Naive B cell (primary cell): ENCODE measurements at regions not wholly inside any gene's neighbourhood (a gene's known extent, or its start where the extent isn't known, plus 50 kb on each side); places are given as distances from the start of the nearest gene placed in this dataset.
"Not testable (repeated sequence)": the region's sequence is repeated elsewhere in the genome, so short reads cannot be mapped to it uniquely, and the experiment has no call there.

Experiments
- ATAC-seq, 2 donors: fragments of 150-1000 bp; cut with Tn5 transposase; 2 replicates each; pipeline ENCODE4 v1.10.0; 2021; ENCODE audit warnings: low read depth in 2 of 2, mild to moderate bottlenecking in 2 of 2, moderate library complexity in 2 of 2
- DNase-seq: peaks from one replicate; pipeline ENCODE4 v3.0.0; 2022
- H3K27ac Mint-ChIP-seq, 6 donors: one replicate each; pipeline ENCODE4 v1.8.0; 2020 to 2022; ENCODE audit warnings: mild to moderate bottlenecking in 6 of 6, mixed read lengths in 6 of 6, moderate library complexity in 5 of 6, inconsistent platforms in 2 of 6
- H3K27me3 Mint-ChIP-seq, 3 donors: one replicate each; pipeline ENCODE4 v1.8.0; 2021 to 2022; ENCODE audit warnings: mixed read lengths in 3 of 3, mild to moderate bottlenecking in 1 of 3
- H3K36me3 Mint-ChIP-seq, 2 donors: one replicate each; pipeline ENCODE4 v1.8.0; 2020 to 2022; ENCODE audit warnings: mixed read lengths in 2 of 2, inconsistent platforms in 1 of 2, mild to moderate bottlenecking in 1 of 2
- H3K4me1 Mint-ChIP-seq, 3 donors: one replicate each; pipeline ENCODE4 v1.8.0; 2020 to 2022; ENCODE audit warnings: mixed read lengths in 3 of 3, inconsistent platforms in 1 of 3, mild to moderate bottlenecking in 1 of 3, moderate library complexity in 1 of 3
- H3K4me3 Mint-ChIP-seq, 8 donors: one replicate each; pipeline ENCODE4 v1.8.0; 2020 to 2022; ENCODE audit warnings: mild to moderate bottlenecking in 8 of 8, mixed read lengths in 8 of 8, moderate library complexity in 8 of 8, inconsistent platforms in 2 of 8
- H3K9me3 Mint-ChIP-seq, 7 donors: one replicate each; pipeline ENCODE4 v1.8.0; 2020 to 2022; ENCODE audit warnings: mixed read lengths in 7 of 7, mild to moderate bottlenecking in 5 of 7, inconsistent platforms in 2 of 7, moderate library complexity in 1 of 7

- Mint-ChIP-seq H3K4me1 (peaks cover 20 to 28% (median 20%) of the 10 kb centered on the region in 3 donors), H3K9me3 (peaks cover 0 to 11% (median 8%) of the 10 kb centered on the region in 7 donors), H3K27ac (no peak overlapping the region), H3K4me3 (no peak overlapping the region), H3K36me3 (peaks cover 5 to 7% of the 10 kb centered on the region in 2 donors), H3K27me3 (peaks cover 51 to 65% (median 61%) of the 10 kb centered on the region in 3 donors)
- ATAC-seq (no peak), DNase-seq (no peak)
Observed at GRCh38 chr9:78114581-78114980, 83.0 kb upstream of the GNAQ start.

GRCh38 chr9:78112406-78112805 is 80.8 kb upstream of the GNAQ start:
- H3K27me3 Mint-ChIP-seq, result peaks cover 58 to 79% (median 62%) of the 10 kb centered on the region in 3 donors
- H3K36me3 Mint-ChIP-seq, result peaks cover 5 to 18% of the 10 kb centered on the region in 2 donors
- DNase-seq, result no peak
- no peak overlapping the region for H3K4me3 Mint-ChIP-seq
- H3K27ac Mint-ChIP-seq, result no peak overlapping the region
- no peak for ATAC-seq
- peaks cover 6 to 11% (median 9%) of the 10 kb centered on the region in 3 donors for H3K4me1 Mint-ChIP-seq
- H3K9me3 Mint-ChIP-seq, result peaks cover 4 to 19% (median 16%) of the 10 kb centered on the region in 7 donors

GRCh38 chr9:78112004-78112403 is 80.4 kb upstream of the GNAQ start:
- ATAC-seq (no peak), DNase-seq (no peak)
- H3K27ac Mint-ChIP-seq, result no peak overlapping the region
- H3K9me3 Mint-ChIP-seq, result peaks cover 7 to 23% (median 17%) of the 10 kb centered on the region in 7 donors
- no peak overlapping the region for H3K4me3 Mint-ChIP-seq
- H3K4me1 Mint-ChIP-seq, result peaks cover 7 to 14% (median 11%) of the 10 kb centered on the region in 3 donors
- peaks cover 58 to 83% (median 61%) of the 10 kb centered on the region in 3 donors for H3K27me3 Mint-ChIP-seq
- H3K36me3 Mint-ChIP-seq, result peaks cover 5 to 22% of the 10 kb centered on the region in 2 donors

- peaks cover 5 to 22% of the 10 kb centered on the region in 2 donors for H3K36me3 Mint-ChIP-seq
- no peak overlapping the region for H3K27ac Mint-ChIP-seq
- H3K4me1 Mint-ChIP-seq, result peaks cover 8 to 17% (median 10%) of the 10 kb centered on the region in 3 donors
- DNase-seq, result no peak
- peaks cover 43 to 70% (median 53%) of the 10 kb centered on the region in 3 donors for H3K27me3 Mint-ChIP-seq
- H3K4me3 Mint-ChIP-seq, result no peak overlapping the region
- ATAC-seq, result no peak
- H3K9me3 Mint-ChIP-seq, result peaks cover 8 to 33% (median 18%) of the 10 kb centered on the region in 7 donors
Observed at GRCh38 chr9:78109075-78109474, 77.5 kb upstream of the GNAQ start.

- Mint-ChIP-seq H3K27me3 (peaks cover 33 to 59% (median 37%) of the 10 kb centered on the region in 3 donors), H3K36me3 (peaks cover under 1 to 16% of the 10 kb centered on the region in 2 donors), H3K4me1 (peaks cover 15 to 23% (median 16%) of the 10 kb centered on the region in 3 donors), H3K9me3 (peaks cover 7 to 27% (median 14%) of the 10 kb centered on the region in 7 donors)
- H3K4me3 Mint-ChIP-seq, H3K27ac Mint-ChIP-seq, ATAC-seq, DNase-seq: not testable (repeated sequence)
Observed at GRCh38 chr9:78106586-78106985, 75.0 kb upstream of the GNAQ start.

GRCh38 chr9:78103971-78104433 is 72.4 kb upstream of the GNAQ start:
- Mint-ChIP-seq H3K36me3 (peaks cover 0 to 15% of the 10 kb centered on the region in 2 donors), H3K4me1 (peaks cover 15 to 23% (median 16%) of the 10 kb centered on the region in 3 donors), H3K9me3 (peaks cover 7 to 25% (median 10%) of the 10 kb centered on the region in 7 donors), H3K27ac (no peak overlapping the region), H3K4me3 (peak overlapping the region in 2 of 8 donors; percentile 11 to 29), H3K27me3 (peaks cover 33 to 52% (median 40%) of the 10 kb centered on the region in 3 donors)
- DNase-seq (peak; percentile 23), ATAC-seq (peak; percentile 86 to 88)

- DNase-seq (no peak), ATAC-seq (no peak)
- Mint-ChIP-seq H3K36me3 (no peaks in the 10 kb centered on the region), H3K4me3 (no peak overlapping the region), H3K27me3 (peaks cover 30 to 45% (median 45%) of the 10 kb centered on the region in 3 donors), H3K27ac (no peak overlapping the region), H3K4me1 (peaks cover 18 to 25% (median 25%) of the 10 kb centered on the region in 3 donors), H3K9me3 (peaks cover 0 to 4% (median 0%) of the 10 kb centered on the region in 7 donors)
Observed at GRCh38 chr9:78101247-78101646, 69.6 kb upstream of the GNAQ start.

- H3K27me3 Mint-ChIP-seq, result peaks cover 27 to 38% (median 32%) of the 10 kb centered on the region in 3 donors
- DNase-seq (peak; percentile 22), ATAC-seq (peak; percentile 58 to 69)
- H3K4me1 Mint-ChIP-seq, result peaks cover 4 to 16% (median 12%) of the 10 kb centered on the region in 3 donors
- no peak overlapping the region for H3K4me3 Mint-ChIP-seq
- H3K9me3 Mint-ChIP-seq, result peaks cover 0 to 2% (median 0%) of the 10 kb centered on the region in 7 donors
- no peak overlapping the region for H3K27ac Mint-ChIP-seq
- H3K36me3 Mint-ChIP-seq, result no peaks in the 10 kb centered on the region
Observed at GRCh38 chr9:78097541-78097940, 65.9 kb upstream of the GNAQ start.

- ATAC-seq (no peak), DNase-seq (no peak)
- no peaks in the 10 kb centered on the region for H3K36me3 Mint-ChIP-seq
- peaks cover 0 to under 1% (median 0%) of the 10 kb centered on the region in 3 donors for H3K4me1 Mint-ChIP-seq
- H3K4me3 Mint-ChIP-seq, result no peak overlapping the region
- H3K9me3 Mint-ChIP-seq, result peaks cover 0 to 18% (median 7%) of the 10 kb centered on the region in 7 donors
- H3K27ac Mint-ChIP-seq, result no peak overlapping the region
- H3K27me3 Mint-ChIP-seq, result peaks cover under 1 to 24% (median 5%) of the 10 kb centered on the region in 3 donors
Observed at GRCh38 chr9:78091731-78092130, 60.1 kb upstream of the GNAQ start.

- H3K4me1 Mint-ChIP-seq, result no peaks in the 10 kb centered on the region
- H3K9me3 Mint-ChIP-seq, result peaks cover 2 to 32% (median 15%) of the 10 kb centered on the region in 7 donors
- no peaks in the 10 kb centered on the region for H3K36me3 Mint-ChIP-seq
- no peak for ATAC-seq
- H3K27ac Mint-ChIP-seq, result no peak overlapping the region
- H3K4me3 Mint-ChIP-seq, result no peak overlapping the region
- DNase-seq, result no peak
- peaks cover 0 to 27% (median 0%) of the 10 kb centered on the region in 3 donors for H3K27me3 Mint-ChIP-seq
Observed at GRCh38 chr9:78089111-78089510, 57.5 kb upstream of the GNAQ start.

GRCh38 chr9:78088190-78088589 is 56.6 kb upstream of the GNAQ start:
- H3K9me3 Mint-ChIP-seq, result peaks cover 3 to 32% (median 15%) of the 10 kb centered on the region in 7 donors
- not testable (repeated sequence) for H3K4me1 Mint-ChIP-seq, H3K27ac Mint-ChIP-seq, DNase-seq, H3K36me3 Mint-ChIP-seq, H3K4me3 Mint-ChIP-seq, ATAC-seq
- H3K27me3 Mint-ChIP-seq, result peaks cover 3 to 22% (median 4%) of the 10 kb centered on the region in 3 donors
